ENCODE measurements at regions not wholly inside any gene's neighbourhood (a gene's known extent, or its start where the extent isn't known, plus 50 kb on each side); places are given as distances from the start of the nearest gene placed in this dataset.

DNA sequence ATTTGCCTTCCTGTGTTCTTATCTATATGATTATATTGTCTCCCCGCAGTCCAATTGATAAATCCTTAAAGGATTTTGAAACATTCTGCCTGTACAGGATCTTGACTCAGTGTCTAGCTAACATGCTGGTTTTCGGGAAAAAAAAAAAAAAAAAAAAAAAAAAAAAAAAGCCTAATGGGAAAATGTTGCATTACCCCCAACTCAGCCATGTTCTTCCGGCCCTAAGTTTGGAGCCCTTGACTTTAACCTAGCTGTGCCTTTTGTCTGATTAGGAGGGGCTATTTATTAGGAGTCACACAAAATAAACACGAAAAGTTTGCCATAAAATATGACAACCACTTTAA, 244.4 kb upstream of the TCF21 start:
- H3K27ac ChIP-seq (ENCODE audit: insufficient read depth, low read length) = peak overlapping the region; percentile 90
- CTCF ChIA-PET = interaction anchor here (0.6 to 3.2 kb wide), 7 partner anchors 9 to 272 kb away, joined by 3 to 17 read pairs (median 4); no protein-coding TSS in a partner anchor
- no peak overlapping the region for H2AK5ac ChIP-seq (ENCODE audit: low read depth, low read length)
- dilution Hi-C loops (cut with HindIII; ENCODE audit: low sequenced_read_pairs, unreplicated experiment) = no loop called here
- intact Hi-C loops (cut with micrococcal nuclease) = no loop called here
- H3K9ac ChIP-seq (ENCODE audit: low read depth, low read length) = no peak overlapping the region
- no peak overlapping the region for H2AK9ac ChIP-seq (replicated peaks; ENCODE audit: low read depth, low read length, poor library complexity)
- TF ChIP-seq POLR2A (IDR thresholded peaks at IDR 0.05; ENCODE audit: low read depth, low read length) (no peak), NFE2L2 (IDR thresholded peaks at IDR 0.05; ENCODE audit: low read depth, low read length) (no peak), MAZ (IDR thresholded peaks at IDR 0.05; ENCODE audit: borderline replicate concordance, low read depth, low read length) (no peak), RCOR1 (IDR thresholded peaks at IDR 0.05; ENCODE audit: insufficient replicate concordance, low read length) (no peak)
- TF ChIP-seq, protein P1, sequence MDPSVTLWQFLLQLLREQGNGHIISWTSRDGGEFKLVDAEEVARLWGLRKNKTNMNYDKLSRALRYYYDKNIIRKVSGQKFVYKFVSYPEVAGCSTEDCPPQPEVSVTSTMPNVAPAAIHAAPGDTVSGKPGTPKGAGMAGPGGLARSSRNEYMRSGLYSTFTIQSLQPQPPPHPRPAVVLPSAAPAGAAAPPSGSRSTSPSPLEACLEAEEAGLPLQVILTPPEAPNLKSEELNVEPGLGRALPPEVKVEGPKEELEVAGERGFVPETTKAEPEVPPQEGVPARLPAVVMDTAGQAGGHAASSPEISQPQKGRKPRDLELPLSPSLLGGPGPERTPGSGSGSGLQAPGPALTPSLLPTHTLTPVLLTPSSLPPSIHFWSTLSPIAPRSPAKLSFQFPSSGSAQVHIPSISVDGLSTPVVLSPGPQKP (IDR thresholded peaks at IDR 0.05; ENCODE audit: borderline replicate concordance, low read depth, low read length) = no peak
- WGBS, 2 experiments (ENCODE audit: extremely low coverage in 2 of 2, insufficient read length in 1 of 2) = no CpG with 5 or more reads among the region's 4 CpGs
- H3K56ac ChIP-seq (ENCODE audit: extremely low read depth, insufficient read depth, low read length) = no peak overlapping the region
- peak overlapping the region; percentile 90 for H3K18ac ChIP-seq (ENCODE audit: low read depth, low read length)
- no peaks in the 10 kb centered on the region for H3K36me3 ChIP-seq (ENCODE audit: control insufficient read depth, insufficient read depth, low read length)
- in situ Hi-C loops (cut with MboI; ENCODE audit: low sequenced_read_pairs) = no loop called here
- H3K9me1 ChIP-seq (ENCODE audit: insufficient read depth, low read length) = peaks cover 3% of the 10 kb centered on the region; the same call in 1 of the 2 replicates
- POLR2A ChIA-PET (ENCODE audit: unreplicated experiment) = interaction anchor here (0.6 to 1.5 kb wide), 4 partner anchors 13 to 1130 kb away, joined by 3 to 11 read pairs (median 4); partner anchors contain the start of gene TCF21
- peak overlapping the region; percentile 92 for H2BK5ac ChIP-seq (ENCODE audit: low read depth, low read length, poor library complexity, severe bottlenecking)
- H3K4me3 ChIP-seq (ENCODE audit: insufficient read depth, low read depth, low read length) = no peak overlapping the region
- peak overlapping the region; percentile 52 for H4K91ac ChIP-seq (ENCODE audit: insufficient read depth, low read depth, low read length)
- no peak overlapping the region for H2AFZ ChIP-seq (replicated peaks; ENCODE audit: low read length, poor library complexity)
- no peaks in the 10 kb centered on the region for H3K27me3 ChIP-seq (ENCODE audit: control insufficient read depth, insufficient read depth, low read length)
- no peaks in the 10 kb centered on the region for H3K79me1 ChIP-seq (ENCODE audit: low read depth in 1 of 2, low read length in 2 of 2)
- H2BK120ac ChIP-seq (ENCODE audit: low read depth, low read length) = peak overlapping the region; percentile 69
- 0 out of 2 replicates have a peak, but pooled peaks cover 2% of the 10 kb centered on the region for H3K9me3 ChIP-seq (ENCODE audit: control insufficient read depth, insufficient read depth, low read length)
- no peaks in the 10 kb centered on the region for H4K20me1 ChIP-seq (ENCODE audit: insufficient read depth, low read length)
- H4K5ac ChIP-seq (ENCODE audit: low read depth, low read length) = peak overlapping the region; percentile 28; the same call in 1 of the 2 replicates
- ATAC-seq (ENCODE audit: low read depth) (peak; percentile 55), DNase-seq (no peak)
- peak overlapping the region; percentile 67; the same call in 1 of the 2 replicates for H2BK20ac ChIP-seq (ENCODE audit: low read depth, low read length)
- H3K4me1 ChIP-seq (ENCODE audit: control insufficient read depth, insufficient read depth, low read length) = peaks cover 16% of the 10 kb centered on the region
- no peak overlapping the region for H2BK15ac ChIP-seq (ENCODE audit: low read depth, low read length)
- peak overlapping the region; percentile 45; the same call in 1 of the 2 replicates for H3K23ac ChIP-seq (ENCODE audit: low read depth, low read length)
- peak overlapping the region; percentile 69 to 89; a peak in 3 of 4 replicates for H4K8ac ChIP-seq (ENCODE audit: low read depth in 2 of 2, low read length in 2 of 2)
- no peak overlapping the region for H3K4me2 ChIP-seq (ENCODE audit: low read depth, low read length)
- BruUV-seq (replicated peaks) = no TSS peak
- H3K4ac ChIP-seq (ENCODE audit: low read depth, low read length) = peak overlapping the region; percentile 73
- H3K14ac ChIP-seq (replicated peaks; ENCODE audit: low read depth, low read length) = no peak overlapping the region

Data from IMR-90 (cell line).